HPDE6-E6E7 (cell line): ENCODE measurements at regions not wholly inside any gene's neighbourhood (a gene's known extent, or its start where the extent isn't known, plus 50 kb on each side); places are given as distances from the start of the nearest gene placed in this dataset.

ENCODE experiments used
- DNase-seq: peaks from one replicate; pipeline ENCODE4 v3.0.0; 2011; ENCODE audit warnings: missing footprints; ENCODE audit errors: extremely low spot score

GRCh38 chr3:115450036-115450435, 173.3 kb upstream of the GAP43 start:
- no peak for DNase-seq

GRCh38 chr3:115464036-115464435, 159.3 kb upstream of the GAP43 start:
- no peak for DNase-seq

- no peak for DNase-seq
These were observed 153.7 kb upstream of the GAP43 start for GRCh38 chr3:115469649-115470048.

GRCh38 chr3:115470254-115470653, 153.1 kb upstream of the GAP43 start:
- no peak for DNase-seq

GRCh38 chr3:115475178-115476041, 147.9 kb upstream of the GAP43 start:
- DNase-seq, result no peak

GRCh38 chr3:115476472-115476871, 146.8 kb upstream of the GAP43 start:
- no peak for DNase-seq

GRCh38 chr3:115478359-115478758, 145.0 kb upstream of the GAP43 start:
- DNase-seq, result no peak

- DNase-seq, result no peak
These were observed 136.4 kb upstream of the GAP43 start for GRCh38 chr3:115486880-115487279.

GRCh38 chr3:115487968-115488367, 135.3 kb upstream of the GAP43 start:
- DNase-seq, result no peak

- DNase-seq, result no peak
These were observed 134.9 kb upstream of the GAP43 start for GRCh38 chr3:115488409-115488808.

GRCh38 chr3:115494826-115495225, 128.5 kb upstream of the GAP43 start:
- DNase-seq, result no peak

- DNase-seq, result no peak
These were observed 124.9 kb upstream of the GAP43 start for GRCh38 chr3:115498421-115498820.

GRCh38 chr3:115498898-115499297, 124.4 kb upstream of the GAP43 start:
- no peak for DNase-seq

GRCh38 chr3:115499666-115500065, 123.6 kb upstream of the GAP43 start:
- no peak for DNase-seq

GRCh38 chr3:115500795-115501194, 122.5 kb upstream of the GAP43 start:
- no peak for DNase-seq

GRCh38 chr3:115502128-115502527, 121.2 kb upstream of the GAP43 start:
- no peak for DNase-seq

- DNase-seq, result no peak
These were observed 119.9 kb upstream of the GAP43 start for GRCh38 chr3:115503394-115503793.

GRCh38 chr3:115508562-115508961, 114.7 kb upstream of the GAP43 start:
- no peak for DNase-seq

- no peak for DNase-seq
These were observed 110.5 kb upstream of the GAP43 start for GRCh38 chr3:115512565-115513415.

GRCh38 chr3:115513416-115513800, 109.9 kb upstream of the GAP43 start:
- no peak for DNase-seq

GRCh38 chr3:115517457-115518050, 105.8 kb upstream of the GAP43 start:
- no peak for DNase-seq

- DNase-seq, result peak; percentile 38
These were observed 105.0 kb upstream of the GAP43 start for GRCh38 chr3:115518100-115518852.
